ENCODE measurements at regions not wholly inside any gene's neighbourhood (a gene's known extent, or its start where the extent isn't known, plus 50 kb on each side); places are given as distances from the start of the nearest gene placed in this dataset.
A peak's percentile ranks its signal among the peaks of the same experiment; 100 is the strongest.

GRCh38 chr10:4359003-4359402, 467.0 kb upstream of the AKR1E2 start:
- no peaks in the 10 kb centered on the region for H3K27me3 Mint-ChIP-seq (ENCODE audit: unreplicated experiment)
- H3K9me3 Mint-ChIP-seq (ENCODE audit: unreplicated experiment) = no peaks in the 10 kb centered on the region
- TF ChIP-seq CTCF (IDR thresholded peaks at IDR 0.05; ENCODE audit: unreplicated experiment) = no peak
- H3K4me1 Mint-ChIP-seq (ENCODE audit: unreplicated experiment) = peaks cover 7% of the 10 kb centered on the region
- H3K4me3 Mint-ChIP-seq (ENCODE audit: unreplicated experiment) = no peak overlapping the region
- no peak for DNase-seq (ENCODE audit: low spot score)
- H3K36me3 Mint-ChIP-seq (ENCODE audit: low read depth, unreplicated experiment) = no peaks in the 10 kb centered on the region
- H3K27ac Mint-ChIP-seq (ENCODE audit: unreplicated experiment) = no peak overlapping the region

GRCh38 chr10:4357911-4358310, 468.1 kb upstream of the AKR1E2 start:
- Mint-ChIP-seq H3K4me1 (ENCODE audit: unreplicated experiment) (peaks cover 15% of the 10 kb centered on the region), H3K27ac (ENCODE audit: unreplicated experiment) (no peak overlapping the region)
- no peak for TF ChIP-seq CTCF (IDR thresholded peaks at IDR 0.05; ENCODE audit: unreplicated experiment)

GRCh38 chr10:4355350-4355749, 470.7 kb upstream of the AKR1E2 start:
- H3K4me3 Mint-ChIP-seq (ENCODE audit: unreplicated experiment) = no peak overlapping the region
- peaks cover 18% of the 10 kb centered on the region for H3K4me1 Mint-ChIP-seq (ENCODE audit: unreplicated experiment)
- no peak for DNase-seq (ENCODE audit: low spot score)
- H3K36me3 Mint-ChIP-seq (ENCODE audit: low read depth, unreplicated experiment) = no peaks in the 10 kb centered on the region
- no peaks in the 10 kb centered on the region for H3K27me3 Mint-ChIP-seq (ENCODE audit: unreplicated experiment)
- H3K9me3 Mint-ChIP-seq (ENCODE audit: unreplicated experiment) = no peaks in the 10 kb centered on the region
- TF ChIP-seq CTCF (IDR thresholded peaks at IDR 0.05; ENCODE audit: unreplicated experiment) = no peak
- no peak overlapping the region for H3K27ac Mint-ChIP-seq (ENCODE audit: unreplicated experiment)

More at GRCh38 chr10:4357911-4358310, 468.1 kb upstream of the AKR1E2 start:
- H3K9me3 Mint-ChIP-seq (ENCODE audit: unreplicated experiment) = no peaks in the 10 kb centered on the region
- no peak for DNase-seq (ENCODE audit: low spot score)
- H3K27me3 Mint-ChIP-seq (ENCODE audit: unreplicated experiment) = no peaks in the 10 kb centered on the region
- no peak overlapping the region for H3K4me3 Mint-ChIP-seq (ENCODE audit: unreplicated experiment)
- H3K36me3 Mint-ChIP-seq (ENCODE audit: low read depth, unreplicated experiment) = no peaks in the 10 kb centered on the region

- Mint-ChIP-seq H3K4me3 (ENCODE audit: unreplicated experiment) (no peak overlapping the region), H3K4me1 (ENCODE audit: unreplicated experiment) (peaks cover 18% of the 10 kb centered on the region), H3K27me3 (ENCODE audit: unreplicated experiment) (no peaks in the 10 kb centered on the region), H3K9me3 (ENCODE audit: unreplicated experiment) (no peaks in the 10 kb centered on the region), H3K27ac (ENCODE audit: unreplicated experiment) (no peak overlapping the region), H3K36me3 (ENCODE audit: low read depth, unreplicated experiment) (no peaks in the 10 kb centered on the region)
- DNase-seq (ENCODE audit: low spot score) = no peak
- TF ChIP-seq CTCF (IDR thresholded peaks at IDR 0.05; ENCODE audit: unreplicated experiment) = no peak
Observed at GRCh38 chr10:4354382-4354812, 471.6 kb upstream of the AKR1E2 start.

- no peak overlapping the region for H3K4me3 Mint-ChIP-seq (ENCODE audit: unreplicated experiment)
- no peaks in the 10 kb centered on the region for H3K27me3 Mint-ChIP-seq (ENCODE audit: unreplicated experiment)
- TF ChIP-seq CTCF (IDR thresholded peaks at IDR 0.05; ENCODE audit: unreplicated experiment) = no peak
- H3K9me3 Mint-ChIP-seq (ENCODE audit: unreplicated experiment) = no peaks in the 10 kb centered on the region
- H3K27ac Mint-ChIP-seq (ENCODE audit: unreplicated experiment) = peak overlapping the region; percentile 50
- peaks cover 18% of the 10 kb centered on the region for H3K4me1 Mint-ChIP-seq (ENCODE audit: unreplicated experiment)
- no peaks in the 10 kb centered on the region for H3K36me3 Mint-ChIP-seq (ENCODE audit: low read depth, unreplicated experiment)
- no peak for DNase-seq (ENCODE audit: low spot score)
Observed at GRCh38 chr10:4353964-4354363, 472.0 kb upstream of the AKR1E2 start.

Measured in endothelial cell (in vitro differentiated cells).